Neural cell (in vitro differentiated cells): ENCODE measurements at regions not wholly inside any gene's neighbourhood (a gene's known extent, or its start where the extent isn't known, plus 50 kb on each side); places are given as distances from the start of the nearest gene placed in this dataset.

Experiments used
- CTCF ChIP-seq: fragments of 450-650 bp; IDR thresholded peaks from 2 replicates; pipeline ENCODE4 v1.5.1; 2014; ENCODE audit warnings: antibody characterized with exemption, mild to moderate bottlenecking, moderate library complexity; ENCODE audit not compliant: poor library complexity, severe bottlenecking
- MXI1 ChIP-seq: fragments of 450-650 bp; conservative IDR thresholded peaks from 2 replicates; pipeline ENCODE4 v1.6.1; 2014; ENCODE audit warnings: antibody characterized with exemption, mild to moderate bottlenecking; ENCODE audit not compliant: poor library complexity, severe bottlenecking

DNA sequence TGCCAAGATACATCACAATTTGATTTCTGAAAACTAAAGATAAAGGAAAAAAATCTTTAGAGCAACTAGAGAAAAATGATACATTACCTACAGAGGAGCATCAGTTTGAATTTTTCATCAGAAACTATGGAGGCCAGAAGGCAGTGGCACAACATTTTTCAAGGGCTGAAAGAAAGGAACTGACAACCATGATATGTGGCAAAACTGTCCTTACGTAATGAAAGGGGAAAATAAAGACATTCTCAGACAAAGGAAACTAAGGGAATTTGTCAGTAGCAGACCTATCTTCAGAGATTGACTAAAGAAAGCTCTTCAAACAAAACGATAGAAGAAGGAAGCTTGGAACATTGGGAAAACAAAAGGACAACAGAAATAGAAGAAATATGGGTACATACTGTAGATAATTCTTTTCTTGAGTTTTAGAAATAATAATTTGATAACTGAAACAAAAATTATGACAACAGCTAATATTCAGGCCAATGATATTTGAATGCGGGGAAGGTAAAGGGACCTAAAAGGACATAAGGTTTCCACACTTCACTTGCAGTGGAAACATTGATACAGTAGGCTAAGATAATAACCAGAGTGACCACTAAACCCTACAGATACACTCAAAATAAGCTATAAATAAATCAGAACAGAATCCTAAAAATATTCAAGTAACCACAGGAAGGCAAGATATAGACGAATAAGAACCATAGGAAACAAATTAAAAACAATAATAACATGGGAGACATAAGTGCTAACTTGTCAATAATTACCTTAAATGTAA, 70.0 kb upstream of the NPAS2 start:
- TF ChIP-seq CTCF (no peak), MXI1 (no peak)
